Keratinocyte (primary cell): ENCODE measurements at regions not wholly inside any gene's neighbourhood (a gene's known extent, or its start where the extent isn't known, plus 50 kb on each side); places are given as distances from the start of the nearest gene placed in this dataset.
A peak's percentile ranks its signal among the peaks of the same experiment; 100 is the strongest.

Experiments
- DNase-seq: peaks from one replicate; pipeline ENCODE4 v3.0.0-alpha.2; 2011; ENCODE audit warnings: low read depth, missing footprints, low spot score
- FAIRE-seq: peaks from 2 replicates; lab custom pipeline; 2011; peaks lifted over from hg19 to GRCh38; lab: Jason Lieb, UNC
- H2AFZ ChIP-seq: 2 replicates; pipeline ENCODE4 v1.6.0; 2012; ENCODE audit warnings: low read length, control low read depth, inconsistent platforms; ENCODE audit not compliant: control insufficient read depth
- H3K27ac ChIP-seq: 2 replicates; pipeline ENCODE4 v1.5.1; 2011; ENCODE audit warnings: low read length; ENCODE audit not compliant: control insufficient read depth, insufficient read depth
- H3K27me3 ChIP-seq: 3 replicates; pipeline ENCODE4 v1.6.0; 2011; ENCODE audit warnings: low read length; ENCODE audit not compliant: control insufficient read depth, insufficient read depth; ENCODE audit errors: extremely low read depth
- H3K36me3 ChIP-seq, 2 experiments: 2 replicates in 1 of 2; 3 replicates in 1 of 2; pipeline ENCODE4 v1.5.1; 2011; ENCODE audit warnings: low read length in 2 of 2, mild to moderate bottlenecking in 1 of 2; ENCODE audit not compliant: control insufficient read depth in 2 of 2, insufficient read depth in 2 of 2; ENCODE audit errors: extremely low read depth in 1 of 2
- H3K4me1 ChIP-seq: 3 replicates; pipeline ENCODE4 v1.5.1; 2011; ENCODE audit warnings: low read length; ENCODE audit not compliant: control insufficient read depth, insufficient read depth; ENCODE audit errors: extremely low read depth
- H3K4me2 ChIP-seq: 3 replicates; pipeline ENCODE4 v1.6.0; 2011; ENCODE audit warnings: low read depth, low read length; ENCODE audit not compliant: control insufficient read depth, insufficient read depth; ENCODE audit errors: extremely low read depth
- H3K4me3 ChIP-seq, 3 experiments: fragments of 200-600 bp in 1 of 3; sonication (generic) in 1 of 3; 2 replicates in 2 of 3; 3 replicates in 1 of 3; pipeline ENCODE4 v1.5.1; 2011 to 2016; ENCODE audit warnings: low read length in 3 of 3, mild to moderate bottlenecking in 3 of 3, control low read depth in 2 of 3, inconsistent platforms in 1 of 3, low read depth in 1 of 3, mixed read lengths in 1 of 3, mixed run types in 1 of 3, moderate library complexity in 1 of 3; ENCODE audit not compliant: control insufficient read depth in 2 of 3, insufficient read depth in 2 of 3; ENCODE audit errors: extremely low read depth in 1 of 3
- H3K79me2 ChIP-seq: 2 replicates; pipeline ENCODE4 v1.6.0; 2012; ENCODE audit warnings: low read length; ENCODE audit not compliant: control insufficient read depth, insufficient read depth
- H3K9ac ChIP-seq: 3 replicates; pipeline ENCODE4 v1.6.0; 2011; ENCODE audit warnings: low read length; ENCODE audit not compliant: control insufficient read depth, insufficient read depth; ENCODE audit errors: extremely low read depth
- H3K9me1 ChIP-seq: 3 replicates; pipeline ENCODE4 v1.6.0; 2011; ENCODE audit warnings: low read length; ENCODE audit not compliant: control insufficient read depth, insufficient read depth; ENCODE audit errors: extremely low read depth
- H3K9me3 ChIP-seq: 2 replicates; pipeline ENCODE4 v1.5.1; 2012; ENCODE audit warnings: low read depth, low read length; ENCODE audit not compliant: control insufficient read depth
- H4K20me1 ChIP-seq: 3 replicates; pipeline ENCODE4 v1.6.0; 2011; ENCODE audit warnings: low read length; ENCODE audit not compliant: control insufficient read depth, insufficient read depth; ENCODE audit errors: extremely low read depth
- EZH2 ChIP-seq: IDR thresholded peaks from one replicate; pipeline ENCODE4 v1.6.1; 2012; ENCODE audit warnings: inconsistent platforms, mild to moderate bottlenecking, low read length, moderate library complexity
- dilution Hi-C: fragments of 300-500 bp; cut with MboI; formaldehyde crosslinking; loops from one replicate; pipeline ENCODE4 v1.7.0; 2020; ENCODE audit warnings: low sequenced_read_pairs; ENCODE audit not compliant: extremely low pct_ligation_motif_present
- TF ChIP-seq, protein P1 (sequence below), 3 experiments: IDR thresholded peaks in 1 of 3; conservative IDR thresholded peaks in 1 of 3; optimal IDR thresholded peaks in 1 of 3; 2 replicates in 2 of 3; 3 replicates in 1 of 3; pipeline versions ENCODE3 to v1.5.1; 2011; ENCODE audit warnings: low read length in 3 of 3, mild to moderate bottlenecking in 3 of 3, moderate library complexity in 2 of 3, control low read depth in 1 of 3, inconsistent platforms in 1 of 3; ENCODE audit not compliant: insufficient read depth in 2 of 3; ENCODE audit errors: extremely low read depth in 1 of 3

DNA sequence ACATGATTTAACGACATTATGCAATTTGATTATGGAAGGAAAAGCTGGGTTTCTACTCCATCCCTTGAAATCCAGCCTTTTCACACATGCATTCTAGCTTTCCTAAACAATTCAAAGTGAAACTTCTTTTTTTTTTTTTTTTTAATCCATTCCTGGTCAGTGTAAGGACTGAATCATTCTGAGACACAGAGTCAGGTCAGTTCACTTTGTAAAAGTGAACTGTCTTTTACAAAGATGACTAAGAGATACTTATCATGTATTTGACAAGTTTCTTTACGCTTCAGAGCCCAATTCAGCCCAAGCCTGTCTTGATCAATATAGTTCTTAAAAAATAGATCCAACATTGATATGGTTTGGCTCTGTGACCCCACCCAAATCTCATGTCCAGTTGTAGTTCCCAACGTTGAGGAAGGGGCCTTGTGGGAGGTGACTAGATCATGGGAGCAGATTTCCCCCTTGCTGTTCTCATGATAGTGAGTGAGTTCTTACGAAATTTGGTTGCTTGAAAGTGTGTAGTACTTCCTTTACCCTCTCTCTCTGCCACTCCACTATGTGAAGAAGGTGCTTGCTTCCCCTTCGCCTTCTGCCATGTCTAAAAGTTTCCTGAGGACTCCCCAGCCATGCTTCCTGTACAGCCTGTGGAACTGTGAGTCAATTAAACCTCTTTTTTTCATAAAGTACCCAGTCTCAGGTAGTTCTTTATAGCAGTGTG lies 345.6 kb upstream of the THBS1 start:
- H3K9me1 ChIP-seq, result no peaks in the 10 kb centered on the region
- H3K9ac ChIP-seq, result no peak overlapping the region
- dilution Hi-C loops, result no loop called here
- no peak for DNase-seq
- peak overlapping the region; percentile 6 for H3K4me2 ChIP-seq
- H3K27ac ChIP-seq, result peak overlapping the region; percentile 61
- no peaks in the 10 kb centered on the region for H3K79me2 ChIP-seq
- H2AFZ ChIP-seq, result no peak overlapping the region
- no peaks in the 10 kb centered on the region for H3K27me3 ChIP-seq
- no peaks in the 10 kb centered on the region for H3K36me3 ChIP-seq
- H4K20me1 ChIP-seq, result no peaks in the 10 kb centered on the region
- peak; percentile 67 for FAIRE-seq
- no peaks in the 10 kb centered on the region for H3K9me3 ChIP-seq
- no peak overlapping the region for H3K4me3 ChIP-seq
- no peak for TF ChIP-seq EZH2
- TF ChIP-seq, protein P1, sequence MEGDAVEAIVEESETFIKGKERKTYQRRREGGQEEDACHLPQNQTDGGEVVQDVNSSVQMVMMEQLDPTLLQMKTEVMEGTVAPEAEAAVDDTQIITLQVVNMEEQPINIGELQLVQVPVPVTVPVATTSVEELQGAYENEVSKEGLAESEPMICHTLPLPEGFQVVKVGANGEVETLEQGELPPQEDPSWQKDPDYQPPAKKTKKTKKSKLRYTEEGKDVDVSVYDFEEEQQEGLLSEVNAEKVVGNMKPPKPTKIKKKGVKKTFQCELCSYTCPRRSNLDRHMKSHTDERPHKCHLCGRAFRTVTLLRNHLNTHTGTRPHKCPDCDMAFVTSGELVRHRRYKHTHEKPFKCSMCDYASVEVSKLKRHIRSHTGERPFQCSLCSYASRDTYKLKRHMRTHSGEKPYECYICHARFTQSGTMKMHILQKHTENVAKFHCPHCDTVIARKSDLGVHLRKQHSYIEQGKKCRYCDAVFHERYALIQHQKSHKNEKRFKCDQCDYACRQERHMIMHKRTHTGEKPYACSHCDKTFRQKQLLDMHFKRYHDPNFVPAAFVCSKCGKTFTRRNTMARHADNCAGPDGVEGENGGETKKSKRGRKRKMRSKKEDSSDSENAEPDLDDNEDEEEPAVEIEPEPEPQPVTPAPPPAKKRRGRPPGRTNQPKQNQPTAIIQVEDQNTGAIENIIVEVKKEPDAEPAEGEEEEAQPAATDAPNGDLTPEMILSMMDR (optimal IDR thresholded peaks at IDR 0.05 in 1 of 3, IDR thresholded peaks at IDR 0.05 in 1 of 3, conservative IDR thresholded peaks at IDR 0.05 in 1 of 3; ENCODE audit: extremely low read depth in 1 of 3, insufficient read depth in 2 of 3, low read length in 3 of 3), result no peak
- H3K4me1 ChIP-seq, result peaks cover 56% of the 10 kb centered on the region

DNA sequence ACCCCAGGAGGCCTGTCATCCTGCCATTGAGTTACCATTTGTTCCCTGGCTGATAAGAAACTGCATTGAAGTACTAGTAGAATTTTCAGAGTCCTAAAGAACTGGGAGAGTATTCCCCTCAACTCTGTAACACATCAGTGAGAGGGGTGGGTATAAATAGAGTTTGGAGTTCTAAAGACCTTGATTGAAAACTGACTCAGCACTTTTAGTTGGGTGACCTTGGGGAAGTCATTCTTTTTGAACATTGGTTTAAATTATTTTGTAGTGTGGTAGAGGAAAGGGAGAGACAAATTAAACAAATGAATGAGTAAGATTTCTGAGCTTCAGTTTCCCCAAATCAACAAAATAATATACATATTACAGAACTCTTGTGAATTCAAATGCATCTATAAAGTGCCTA lies 344.5 kb upstream of the THBS1 start:
- Histone ChIP-seq H3K4me3 (no peak overlapping the region), H2AFZ (no peak overlapping the region), H3K36me3 (no peaks in the 10 kb centered on the region), H3K9me1 (no peaks in the 10 kb centered on the region), H3K27ac (no peak overlapping the region), H3K27me3 (no peaks in the 10 kb centered on the region), H3K9me3 (peaks cover 2% of the 10 kb centered on the region), H3K4me2 (no peak overlapping the region), H3K79me2 (no peaks in the 10 kb centered on the region), H4K20me1 (no peaks in the 10 kb centered on the region), H3K9ac (no peak overlapping the region), H3K4me1 (peaks cover 49% of the 10 kb centered on the region)
- no peak for TF ChIP-seq EZH2
- TF ChIP-seq, protein P1 (optimal IDR thresholded peaks at IDR 0.05 in 1 of 3, IDR thresholded peaks at IDR 0.05 in 1 of 3, conservative IDR thresholded peaks at IDR 0.05 in 1 of 3; ENCODE audit: extremely low read depth in 1 of 3, insufficient read depth in 2 of 3, low read length in 3 of 3), result no peak
- FAIRE-seq (no peak), DNase-seq (no peak)
- dilution Hi-C loops, result no loop called here
